ENCODE measurements at regions not wholly inside any gene's neighbourhood (a gene's known extent, or its start where the extent isn't known, plus 50 kb on each side); places are given as distances from the start of the nearest gene placed in this dataset.

GRCh38 chr2:120881981-120882788 lies 146.5 kb downstream of the GLI2 start:
- DNase-seq (ENCODE audit: low read depth in 2 of 2): no peak

GRCh38 chr2:120883607-120884440 lies 148.2 kb downstream of the GLI2 start:
- DNase-seq (ENCODE audit: low read depth in 2 of 2): no peak

GRCh38 chr2:120884472-120885290 lies 149.0 kb downstream of the GLI2 start:
- DNase-seq (ENCODE audit: low read depth in 2 of 2): no peak

- no peak for DNase-seq (ENCODE audit: low read depth in 2 of 2)
These were observed 149.7 kb downstream of the GLI2 start for GRCh38 chr2:120885321-120885720.

- no peak for DNase-seq (ENCODE audit: low read depth in 2 of 2)
These were observed 150.1 kb downstream of the GLI2 start for GRCh38 chr2:120885749-120886148.

GRCh38 chr2:120886534-120887319 lies 151.1 kb downstream of the GLI2 start:
- no peak for DNase-seq (ENCODE audit: low read depth in 2 of 2)

- DNase-seq (ENCODE audit: low read depth in 2 of 2): no peak
These were observed 151.6 kb downstream of the GLI2 start for GRCh38 chr2:120887320-120887697.

GRCh38 chr2:120887741-120888231 lies 152.1 kb downstream of the GLI2 start:
- no peak for DNase-seq (ENCODE audit: low read depth in 2 of 2)

- DNase-seq (ENCODE audit: low read depth in 2 of 2): no peak
These were observed 153.2 kb downstream of the GLI2 start for GRCh38 chr2:120888851-120889250.

GRCh38 chr2:120889936-120890335 lies 154.3 kb downstream of the GLI2 start:
- DNase-seq (ENCODE audit: low read depth in 2 of 2): no peak

- no peak for DNase-seq (ENCODE audit: low read depth in 2 of 2)
These were observed 155.1 kb downstream of the GLI2 start for GRCh38 chr2:120890566-120891360.

- DNase-seq (ENCODE audit: low read depth in 2 of 2): no peak
These were observed 156.8 kb downstream of the GLI2 start for GRCh38 chr2:120892271-120892966.

GRCh38 chr2:120892967-120893667 lies 157.4 kb downstream of the GLI2 start:
- no peak for DNase-seq (ENCODE audit: low read depth in 2 of 2)

- DNase-seq (ENCODE audit: low read depth in 2 of 2): no peak
These were observed 158.3 kb downstream of the GLI2 start for GRCh38 chr2:120893811-120894584.

- no peak for DNase-seq (ENCODE audit: low read depth in 2 of 2)
These were observed 159.3 kb downstream of the GLI2 start for GRCh38 chr2:120894966-120895365.

- DNase-seq (ENCODE audit: low read depth in 2 of 2): no peak
These were observed 160.5 kb downstream of the GLI2 start for GRCh38 chr2:120896126-120896525.

- DNase-seq (ENCODE audit: low read depth in 2 of 2): no peak
These were observed 161.2 kb downstream of the GLI2 start for GRCh38 chr2:120896901-120897300.

- DNase-seq (ENCODE audit: low read depth in 2 of 2): no peak
These were observed 161.7 kb downstream of the GLI2 start for GRCh38 chr2:120897399-120897798.
